ENCODE measurements at regions not wholly inside any gene's neighbourhood (a gene's known extent, or its start where the extent isn't known, plus 50 kb on each side); places are given as distances from the start of the nearest gene placed in this dataset.
"Not testable (repeated sequence)": the region's sequence is repeated elsewhere in the genome, so short reads cannot be mapped to it uniquely, and the experiment has no call there.

GRCh38 chr7:10756981-10757380 is 216.7 kb upstream of the PHF14 start:
- DNase-seq (ENCODE audit: low read depth, low spot score): no peak

GRCh38 chr7:10759120-10759519 is 214.6 kb upstream of the PHF14 start:
- DNase-seq (ENCODE audit: low read depth, low spot score): no peak

GRCh38 chr7:10767771-10768170 is 205.9 kb upstream of the PHF14 start:
- DNase-seq (ENCODE audit: low read depth, low spot score): peak; percentile 48

GRCh38 chr7:10770176-10770575 is 203.5 kb upstream of the PHF14 start:
- no peak for DNase-seq (ENCODE audit: low read depth, low spot score)

GRCh38 chr7:10773430-10773829 is 200.2 kb upstream of the PHF14 start:
- no peak for DNase-seq (ENCODE audit: low read depth, low spot score)

GRCh38 chr7:10779465-10780399 is 193.9 kb upstream of the PHF14 start:
- DNase-seq (ENCODE audit: low read depth, low spot score): no peak

- no peak for DNase-seq (ENCODE audit: low read depth, low spot score)
These were observed 193.3 kb upstream of the PHF14 start for GRCh38 chr7:10780400-10780747.

GRCh38 chr7:10786976-10787375 is 186.7 kb upstream of the PHF14 start:
- DNase-seq (ENCODE audit: low read depth, low spot score): not testable (repeated sequence)

- no peak for DNase-seq (ENCODE audit: low read depth, low spot score)
These were observed 184.5 kb upstream of the PHF14 start for GRCh38 chr7:10789170-10789569.

- DNase-seq (ENCODE audit: low read depth, low spot score): no peak
These were observed 182.8 kb upstream of the PHF14 start for GRCh38 chr7:10790910-10791309.

- DNase-seq (ENCODE audit: low read depth, low spot score): peak; percentile 36
These were observed 179.5 kb upstream of the PHF14 start for GRCh38 chr7:10793995-10794775.

GRCh38 chr7:10797157-10797556 is 176.5 kb upstream of the PHF14 start:
- no peak for DNase-seq (ENCODE audit: low read depth, low spot score)

- DNase-seq (ENCODE audit: low read depth, low spot score): no peak
These were observed 175.6 kb upstream of the PHF14 start for GRCh38 chr7:10798044-10798443.

- DNase-seq (ENCODE audit: low read depth, low spot score): no peak
These were observed 174.2 kb upstream of the PHF14 start for GRCh38 chr7:10799475-10799874.

GRCh38 chr7:10802011-10802410 is 171.7 kb upstream of the PHF14 start:
- peak; percentile 5 for DNase-seq (ENCODE audit: low read depth, low spot score)

GRCh38 chr7:10802526-10802925 is 171.1 kb upstream of the PHF14 start:
- DNase-seq (ENCODE audit: low read depth, low spot score): peak; percentile 94

GRCh38 chr7:10803720-10804119 is 170.0 kb upstream of the PHF14 start:
- no peak for DNase-seq (ENCODE audit: low read depth, low spot score)

GRCh38 chr7:10804770-10805169 is 168.9 kb upstream of the PHF14 start:
- no peak for DNase-seq (ENCODE audit: low read depth, low spot score)

- DNase-seq (ENCODE audit: low read depth, low spot score): no peak
These were observed 158.1 kb upstream of the PHF14 start for GRCh38 chr7:10815546-10815945.

GRCh38 chr7:10821156-10821555 is 152.5 kb upstream of the PHF14 start:
- no peak for DNase-seq (ENCODE audit: low read depth, low spot score)

GRCh38 chr7:10824154-10824553 is 149.5 kb upstream of the PHF14 start:
- DNase-seq (ENCODE audit: low read depth, low spot score): no peak

- DNase-seq (ENCODE audit: low read depth, low spot score): no peak
These were observed 135.4 kb upstream of the PHF14 start for GRCh38 chr7:10838228-10838627.

GRCh38 chr7:10845225-10845624 is 128.4 kb upstream of the PHF14 start:
- no peak for DNase-seq (ENCODE audit: low read depth, low spot score)
